IPS-NIHi11 (cell line): ENCODE measurements at regions not wholly inside any gene's neighbourhood (a gene's known extent, or its start where the extent isn't known, plus 50 kb on each side); places are given as distances from the start of the nearest gene placed in this dataset.
A peak's percentile ranks its signal among the peaks of the same experiment; 100 is the strongest.
"Not testable (repeated sequence)": the region's sequence is repeated elsewhere in the genome, so short reads cannot be mapped to it uniquely, and the experiment has no call there.

ENCODE experiments used
- DNase-seq: peaks from one replicate; pipeline ENCODE4 v3.0.0; 2012; ENCODE audit warnings: mixed read lengths, low spot score

DNA sequence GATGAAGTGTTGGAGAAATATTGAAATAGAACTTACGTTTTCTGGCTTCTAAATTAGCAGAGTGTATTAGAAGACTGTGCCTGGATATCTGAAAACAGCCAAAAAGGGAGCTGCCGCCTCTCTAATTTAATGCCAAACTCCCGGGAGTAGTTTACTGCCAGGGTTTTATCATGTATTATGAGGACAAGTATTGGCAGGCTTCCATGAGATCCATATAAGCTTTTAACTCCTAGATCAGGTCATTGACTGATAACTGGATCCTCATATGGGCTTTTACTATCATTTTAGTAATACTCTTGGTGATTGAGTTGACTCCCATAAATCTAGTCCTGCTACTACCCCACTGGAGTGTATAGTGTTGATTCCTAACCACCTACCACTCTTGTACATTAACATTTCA is 178.4 kb upstream of the CXADR start:
- no peak for DNase-seq

GRCh38 chr21:17340081-17340480 is 172.8 kb upstream of the CXADR start:
- no peak for DNase-seq

DNA sequence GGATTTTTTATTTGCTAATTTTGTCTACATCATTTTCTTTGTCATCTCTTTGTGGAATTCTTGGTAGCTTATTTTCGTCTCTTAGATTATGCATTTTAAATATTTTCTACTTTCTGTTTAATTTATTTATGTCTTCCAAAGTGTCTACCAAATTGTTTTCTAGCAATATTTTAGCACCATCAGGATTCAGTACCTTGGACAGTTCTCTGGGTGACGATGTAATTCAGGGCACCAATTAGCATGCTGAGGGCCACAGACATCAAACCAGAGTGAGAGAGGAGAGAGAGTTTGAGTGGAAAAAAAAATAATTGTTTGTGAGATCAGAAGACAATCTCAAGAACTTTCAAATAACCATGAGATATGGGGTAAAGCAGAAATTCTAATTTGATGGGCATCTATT is 169.8 kb upstream of the CXADR start:
- DNase-seq, result peak; percentile 64

- no peak for DNase-seq
Measured at GRCh38 chr21:17348357-17348756, 164.5 kb upstream of the CXADR start.

DNA sequence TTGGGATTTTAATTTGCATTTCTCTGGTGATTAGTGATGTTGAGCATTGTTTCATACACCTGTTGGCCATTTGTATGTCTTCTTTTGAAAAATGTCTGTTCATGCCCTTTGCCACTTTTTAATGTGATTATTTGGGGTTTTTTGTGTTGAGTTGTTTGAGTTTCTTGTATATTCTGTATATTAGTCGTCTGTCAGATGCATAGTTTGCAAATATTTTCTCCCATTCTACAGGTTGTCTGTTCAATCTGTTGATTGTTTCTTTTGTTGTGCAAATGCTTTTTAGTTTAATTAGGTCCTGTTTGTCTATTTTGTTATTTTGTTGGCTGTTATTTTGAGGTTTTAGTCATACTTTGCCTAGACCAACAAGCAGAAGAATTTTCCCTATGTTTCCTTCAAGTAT is 164.0 kb upstream of the CXADR start:
- no peak for DNase-seq

DNA sequence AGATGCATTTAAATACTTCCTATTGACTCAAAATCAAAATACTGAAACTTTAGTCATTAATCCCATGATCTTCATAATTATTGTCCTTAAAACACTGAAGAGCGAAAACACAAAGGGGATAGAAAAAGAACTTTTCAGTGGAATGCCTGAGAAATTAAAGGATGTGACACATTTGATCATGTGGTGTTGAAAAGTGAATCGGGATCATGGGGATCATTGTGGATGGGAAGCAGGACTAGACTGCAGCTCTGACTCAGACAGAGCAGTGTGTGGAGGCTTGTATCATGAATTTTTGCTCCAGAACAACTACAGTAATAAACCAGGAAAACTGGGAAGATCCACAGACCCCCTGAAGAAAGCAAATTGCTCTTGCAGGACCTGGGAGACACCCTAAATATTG is 161.1 kb upstream of the CXADR start:
- DNase-seq, result no peak

- DNase-seq, result no peak
Measured at GRCh38 chr21:17352996-17353655, 159.7 kb upstream of the CXADR start.

- DNase-seq, result no peak
Measured at GRCh38 chr21:17359781-17360180, 153.1 kb upstream of the CXADR start.

DNA sequence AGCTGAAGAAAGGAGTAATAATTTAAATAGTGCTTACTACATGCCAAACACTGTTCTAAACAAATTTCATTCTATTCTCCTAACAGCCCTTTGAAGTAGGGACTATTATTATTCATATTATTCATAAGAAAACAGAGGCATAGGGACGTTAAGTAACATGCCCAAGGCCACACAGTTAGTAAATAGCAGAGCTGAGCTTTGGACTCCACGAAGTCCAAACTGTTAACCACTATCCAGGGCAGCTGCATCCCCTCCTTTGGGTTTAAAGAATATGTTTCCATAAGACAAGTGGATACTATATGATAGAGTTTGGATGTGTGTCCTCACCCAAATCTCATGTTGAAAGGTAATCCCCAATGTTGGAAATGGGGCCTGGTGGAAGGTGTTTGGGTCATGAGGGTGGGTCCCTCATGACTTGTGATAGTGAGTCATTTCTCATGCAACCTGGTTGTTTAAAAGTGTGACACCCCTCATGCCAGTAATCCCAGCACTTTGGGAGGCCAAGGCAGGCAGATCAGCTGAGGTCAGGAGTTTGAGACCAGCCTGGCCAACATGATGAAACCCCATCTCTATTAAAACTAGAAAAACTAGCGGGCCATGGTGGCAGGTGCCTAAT is 144.0 kb upstream of the CXADR start:
- no peak for DNase-seq

GRCh38 chr21:17370263-17370662 is 142.6 kb upstream of the CXADR start:
- peak; percentile 32 for DNase-seq

DNA sequence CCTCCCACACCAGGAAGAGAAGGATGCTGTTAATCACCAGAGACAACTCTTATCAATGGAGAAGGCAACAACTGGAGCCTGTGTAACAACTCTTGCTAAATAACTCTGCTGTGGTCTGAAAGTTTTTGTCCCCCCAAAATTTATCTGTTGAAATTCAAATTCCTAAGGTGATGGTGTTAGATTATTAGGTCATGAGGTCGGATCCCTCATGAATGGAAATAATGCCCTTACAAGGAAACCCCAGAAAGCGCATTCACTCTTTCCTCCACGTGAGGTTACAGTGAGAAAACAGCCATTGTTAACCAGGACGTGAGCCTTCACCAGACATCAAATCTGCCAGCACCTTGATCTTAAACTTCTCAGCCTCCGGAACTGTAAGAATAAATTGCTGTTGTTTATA is 141.9 kb upstream of the CXADR start:
- DNase-seq, result peak; percentile 31

GRCh38 chr21:17371450-17371849 is 141.4 kb upstream of the CXADR start:
- DNase-seq, result no peak

DNA sequence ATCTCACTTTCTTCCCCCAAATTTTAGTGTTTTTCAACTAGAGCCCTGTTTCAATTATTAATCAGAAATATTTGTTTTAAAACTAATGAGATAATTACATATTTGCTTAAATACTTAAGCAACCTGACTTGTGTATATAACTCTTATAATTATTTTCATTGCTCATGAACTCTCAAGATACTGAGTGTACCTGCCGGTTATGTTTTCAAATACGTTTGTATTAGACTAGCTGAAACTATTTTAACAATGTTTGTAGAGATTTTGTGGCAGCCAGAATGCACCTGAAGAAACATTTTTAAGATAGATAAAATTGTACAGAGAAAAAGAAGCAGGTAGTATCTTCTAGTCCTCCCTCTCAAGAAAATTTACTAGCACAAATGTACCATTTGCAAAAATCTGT is 140.6 kb upstream of the CXADR start:
- DNase-seq, result no peak

DNA sequence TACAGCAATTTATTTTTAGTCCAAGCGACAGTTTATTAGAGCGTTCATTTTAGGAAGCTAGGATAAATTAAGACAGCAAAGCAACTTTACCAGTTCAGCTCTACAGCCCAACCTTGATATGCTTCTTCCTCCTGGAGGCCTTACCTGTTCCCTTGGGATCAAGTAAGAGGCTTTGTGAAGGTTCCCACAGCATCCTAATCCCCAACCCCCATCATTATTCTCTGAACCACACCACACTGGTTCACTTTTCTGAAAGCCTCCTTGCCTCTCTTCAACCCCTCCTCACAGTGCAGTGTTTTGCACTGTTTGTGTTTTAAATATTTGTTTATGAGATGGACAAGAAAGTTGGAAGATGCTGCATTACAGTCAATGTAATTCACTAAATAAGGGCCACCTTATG is 126.3 kb upstream of the CXADR start:
- no peak for DNase-seq

- peak; percentile 54 for DNase-seq
Measured at GRCh38 chr21:17387030-17387617, 125.7 kb upstream of the CXADR start.

- no peak for DNase-seq
Measured at GRCh38 chr21:17388226-17388625, 124.6 kb upstream of the CXADR start.

GRCh38 chr21:17389311-17389710 is 123.5 kb upstream of the CXADR start:
- DNase-seq, result no peak

DNA sequence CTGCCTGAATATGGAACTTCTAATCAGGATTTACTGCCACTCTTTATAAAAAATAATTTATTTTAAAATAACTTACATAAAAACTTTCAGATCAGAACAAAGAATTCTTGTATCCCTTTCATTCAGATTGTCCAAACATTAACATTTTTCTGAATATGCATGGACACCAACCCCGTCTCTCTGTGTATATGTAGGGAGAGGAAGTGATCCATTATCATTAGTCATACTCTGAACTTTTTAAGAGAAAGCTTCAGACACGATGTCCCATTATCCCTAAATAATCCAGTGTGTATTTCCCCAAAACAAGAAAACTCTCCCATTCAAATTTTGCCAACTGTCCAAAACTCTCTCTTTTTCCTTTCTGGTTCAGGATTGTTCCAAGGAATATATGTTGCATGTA is 122.3 kb upstream of the CXADR start:
- no peak for DNase-seq

DNA sequence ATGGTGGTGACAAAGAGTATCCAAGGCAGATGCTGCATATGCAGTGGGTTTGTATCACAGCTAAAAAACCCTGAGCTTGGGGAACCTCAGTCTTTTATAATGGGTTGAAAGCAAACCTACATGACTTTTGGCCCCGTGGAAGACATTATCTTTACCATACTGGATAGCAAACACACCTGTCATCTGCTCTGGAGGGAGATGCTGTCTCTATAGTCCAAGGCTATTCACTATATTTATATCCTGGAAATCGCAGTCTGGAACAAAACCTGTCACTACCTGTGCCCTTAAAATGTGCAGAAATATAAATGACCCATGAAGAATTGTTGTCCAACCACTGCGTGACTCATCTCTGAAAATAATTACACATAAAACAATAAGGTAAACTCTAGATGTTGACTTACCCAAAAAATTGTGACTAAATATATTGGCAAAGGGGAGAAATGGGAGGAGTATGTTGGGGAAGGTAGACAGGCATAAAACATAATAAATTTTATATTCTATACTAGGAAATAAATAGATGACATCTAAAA is 121.0 kb upstream of the CXADR start:
- no peak for DNase-seq

DNA sequence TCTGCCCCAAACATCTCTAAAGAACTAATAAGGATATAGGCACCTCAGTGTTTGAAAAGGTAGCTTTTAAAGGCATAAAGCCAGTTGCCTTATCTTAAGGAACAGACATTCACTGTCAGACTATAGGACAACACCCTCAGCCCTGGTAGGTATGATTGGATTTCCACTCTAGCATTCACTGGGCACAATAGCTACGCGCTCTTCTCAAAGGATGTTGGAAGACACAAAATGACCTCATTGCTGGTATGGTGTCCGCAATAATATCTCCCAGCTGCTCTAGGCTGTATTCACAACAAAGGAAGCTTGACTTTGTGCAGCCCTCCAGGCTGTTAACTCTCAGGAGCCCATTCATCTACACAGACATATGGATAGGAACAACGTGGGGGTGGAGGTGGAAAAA is 119.4 kb upstream of the CXADR start:
- DNase-seq, result no peak

DNA sequence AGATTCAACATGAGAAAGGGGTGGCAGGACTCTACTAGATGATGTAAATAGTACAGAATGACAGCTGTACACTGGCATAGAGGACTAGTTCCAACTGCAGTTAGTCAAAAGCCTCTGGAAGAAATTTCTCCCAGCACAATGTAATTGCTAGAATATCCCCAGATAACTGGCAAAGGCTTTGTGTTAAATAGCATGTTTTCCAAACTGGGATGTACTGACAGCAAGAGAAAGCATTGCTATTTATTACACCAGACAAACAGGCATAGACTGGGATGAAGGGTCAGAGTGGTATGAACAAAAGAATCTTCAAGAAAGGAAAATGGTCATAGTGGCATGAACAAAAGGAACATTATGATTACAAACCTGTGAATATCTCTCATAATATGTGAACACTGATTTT is 115.9 kb upstream of the CXADR start:
- no peak for DNase-seq

DNA sequence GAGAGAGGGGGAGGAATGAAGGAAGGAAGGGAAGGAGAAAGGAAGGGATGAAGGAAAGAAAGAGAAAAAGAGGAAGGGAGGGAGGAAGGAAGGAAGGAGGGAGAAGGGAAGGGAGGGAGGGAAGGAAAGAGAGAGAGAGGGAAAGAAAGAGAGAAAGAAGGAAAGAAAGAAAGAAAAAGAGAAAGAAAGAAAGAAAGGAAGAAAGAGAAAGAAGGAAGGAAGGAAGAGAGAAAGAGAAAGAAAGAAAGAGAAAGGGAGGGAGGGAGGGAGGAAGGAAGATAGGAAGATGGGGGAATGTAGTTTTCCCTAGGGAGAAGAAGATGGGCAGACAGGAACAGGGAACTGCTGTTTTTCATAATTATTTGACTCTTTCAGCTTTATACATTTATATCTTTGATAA is 115.1 kb upstream of the CXADR start:
- no peak for DNase-seq

DNA sequence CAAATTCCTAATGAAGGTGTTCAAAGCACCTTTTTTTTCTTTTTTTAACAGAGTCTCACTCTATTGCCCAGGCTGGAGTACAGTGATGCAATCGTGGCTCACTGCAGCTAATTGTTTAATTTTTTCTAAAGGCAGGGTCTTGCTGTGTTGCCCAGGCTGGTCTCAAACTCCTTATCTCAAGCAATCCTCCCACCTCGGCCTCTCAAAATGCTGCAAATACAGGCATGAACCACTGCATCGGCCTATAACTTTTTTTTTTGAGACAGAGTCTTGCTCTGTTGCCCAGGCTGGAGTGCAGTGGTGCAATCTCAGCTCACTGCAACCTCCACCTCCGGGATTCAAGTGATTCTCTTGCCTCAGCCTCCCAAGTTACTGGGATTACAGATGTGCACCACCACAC is 113.9 kb upstream of the CXADR start:
- DNase-seq, result not testable (repeated sequence)

- no peak for DNase-seq
Measured at GRCh38 chr21:17402937-17403336, 109.9 kb upstream of the CXADR start.
